ENCODE measurements at regions not wholly inside any gene's neighbourhood (a gene's known extent, or its start where the extent isn't known, plus 50 kb on each side); places are given as distances from the start of the nearest gene placed in this dataset.

- Histone ChIP-seq H3K4me3 (replicated peaks in 1 of 3; ENCODE audit: insufficient read depth in 1 of 3, low read depth in 1 of 3, low read length in 3 of 3) (no peak overlapping the region), H3K4me2 (ENCODE audit: insufficient read depth, low read length) (no peak overlapping the region), H4K20me1 (replicated peaks; ENCODE audit: control insufficient read depth, extremely low read depth, insufficient read depth, low read length) (no peaks in the 10 kb centered on the region), H3K27me3 (ENCODE audit: control insufficient read depth in 2 of 2, insufficient read depth in 2 of 2, low read length in 2 of 2) (no peaks in the 10 kb centered on the region), H3K9ac (replicated peaks; ENCODE audit: extremely low read depth, insufficient read depth, low read length) (no peak overlapping the region), H3K9me1 (replicated peaks; ENCODE audit: control insufficient read depth, extremely low read depth, insufficient read depth, low read length) (no peaks in the 10 kb centered on the region), H3K9me3 (replicated peaks; ENCODE audit: control insufficient read depth, insufficient read depth, low read length) (no peaks in the 10 kb centered on the region), H3K36me3 (ENCODE audit: control insufficient read depth in 2 of 2, extremely low read depth in 1 of 2, insufficient read depth in 2 of 2, low read length in 2 of 2) (no peaks in the 10 kb centered on the region), H3K79me2 (ENCODE audit: control insufficient read depth, insufficient read depth, low read length) (no peaks in the 10 kb centered on the region), H2AFZ (ENCODE audit: low read depth, low read length) (no peak overlapping the region), H3K4me1 (ENCODE audit: control insufficient read depth, extremely low read depth, insufficient read depth, low read length) (peaks cover 26% of the 10 kb centered on the region), H3K27ac (ENCODE audit: insufficient read depth, low read depth, low read length) (no peak overlapping the region)
- ChIA-PET CTCF (interaction anchor here (0.9 kb wide), 1 partner anchor 22 kb away, joined by 3 read pairs; no protein-coding TSS in a partner anchor), POLR2A (no interaction called here)
- FAIRE-seq (no peak), DNase-seq (ENCODE audit: low read depth, low spot score) (no peak)
- TF ChIP-seq POLR2AphosphoS5 (IDR thresholded peaks at IDR 0.05; ENCODE audit: insufficient read depth, low read depth, low read length) (no peak), CTCF (IDR thresholded peaks at IDR 0.05; ENCODE audit: extremely low read depth in 1 of 2, insufficient read depth in 1 of 2, low read depth in 1 of 2, low read length in 2 of 2) (no peak), MAX (IDR thresholded peaks at IDR 0.05; ENCODE audit: insufficient read depth, insufficient read length) (no peak)
- no TSS peak for BruUV-seq (replicated peaks)
- intact Hi-C loops (cut with micrococcal nuclease): no loop called here
- dilution Hi-C loops (cut with MboI; ENCODE audit: extremely low pct_ligation_motif_present, low sequenced_read_pairs): no loop called here
Measured at GRCh38 chr10:3430501-3430900, 257.9 kb upstream of the PITRM1 start.

GRCh38 chr10:3429676-3430075 is 257.1 kb upstream of the PITRM1 start:
- H4K20me1 ChIP-seq (replicated peaks; ENCODE audit: control insufficient read depth, extremely low read depth, insufficient read depth, low read length): no peaks in the 10 kb centered on the region
- H3K4me2 ChIP-seq (ENCODE audit: insufficient read depth, low read length): no peak overlapping the region
- H3K27me3 ChIP-seq (ENCODE audit: control insufficient read depth in 2 of 2, insufficient read depth in 2 of 2, low read length in 2 of 2): no peaks in the 10 kb centered on the region
- TF ChIP-seq GATA2 (IDR thresholded peaks at IDR 0.05; ENCODE audit: insufficient read depth, insufficient read length, low read depth, low read length): no peak
- no peak for TF ChIP-seq JUN (IDR thresholded peaks at IDR 0.05; ENCODE audit: borderline replicate concordance, insufficient read depth, insufficient read length, low read depth)
- no peak for TF ChIP-seq MAX (IDR thresholded peaks at IDR 0.05; ENCODE audit: insufficient read depth, insufficient read length)
- no peak for TF ChIP-seq EZH2 (IDR thresholded peaks at IDR 0.05; ENCODE audit: borderline replicate concordance, low read depth, low read length, severe bottlenecking)
- no peak for TF ChIP-seq POLR2AphosphoS5 (IDR thresholded peaks at IDR 0.05; ENCODE audit: insufficient read depth, low read depth, low read length)
- no peak for TF ChIP-seq POLR2A (IDR thresholded peaks at IDR 0.05; ENCODE audit: low read depth, low read length)
- no peak for TF ChIP-seq MYC (IDR thresholded peaks at IDR 0.05; ENCODE audit: low read depth, low read length)
- TF ChIP-seq FOS (IDR thresholded peaks at IDR 0.05; ENCODE audit: borderline replicate concordance, insufficient read depth, low read length): no peak
- TF ChIP-seq CTCF (IDR thresholded peaks at IDR 0.05; ENCODE audit: extremely low read depth in 1 of 2, insufficient read depth in 1 of 2, low read depth in 1 of 2, low read length in 2 of 2): no peak
- POLR2A ChIA-PET: no interaction called here
- no peaks in the 10 kb centered on the region for H3K9me3 ChIP-seq (replicated peaks; ENCODE audit: control insufficient read depth, insufficient read depth, low read length)
- no TSS peak for BruUV-seq (replicated peaks)
- CTCF ChIA-PET: interaction anchor here (0.9 kb wide), 1 partner anchor 22 kb away, joined by 3 read pairs; no protein-coding TSS in a partner anchor
- no peaks in the 10 kb centered on the region for H3K79me2 ChIP-seq (ENCODE audit: control insufficient read depth, insufficient read depth, low read length)
- no peak overlapping the region for H3K9ac ChIP-seq (replicated peaks; ENCODE audit: extremely low read depth, insufficient read depth, low read length)
- no peaks in the 10 kb centered on the region for H3K9me1 ChIP-seq (replicated peaks; ENCODE audit: control insufficient read depth, extremely low read depth, insufficient read depth, low read length)
- H3K4me1 ChIP-seq (ENCODE audit: control insufficient read depth, extremely low read depth, insufficient read depth, low read length): peaks cover 29% of the 10 kb centered on the region
- no peak overlapping the region for H3K27ac ChIP-seq (ENCODE audit: insufficient read depth, low read depth, low read length)
- dilution Hi-C loops (cut with MboI; ENCODE audit: extremely low pct_ligation_motif_present, low sequenced_read_pairs): no loop called here
- FAIRE-seq: no peak
- no peaks in the 10 kb centered on the region for H3K36me3 ChIP-seq (ENCODE audit: control insufficient read depth in 2 of 2, extremely low read depth in 1 of 2, insufficient read depth in 2 of 2, low read length in 2 of 2)
- intact Hi-C loops (cut with micrococcal nuclease): no loop called here
- DNase-seq (ENCODE audit: low read depth, low spot score): no peak
- H3K4me3 ChIP-seq (replicated peaks in 1 of 3; ENCODE audit: insufficient read depth in 1 of 3, low read depth in 1 of 3, low read length in 3 of 3): no peak overlapping the region
- H2AFZ ChIP-seq (ENCODE audit: low read depth, low read length): no peak overlapping the region
